ENCODE measurements at regions not wholly inside any gene's neighbourhood (a gene's known extent, or its start where the extent isn't known, plus 50 kb on each side); places are given as distances from the start of the nearest gene placed in this dataset.

GRCh38 chr6:81859884-81860283 is 107.4 kb upstream of the TENT5A start:
- no peak for ATAC-seq
- 88% methylated on average over 3 of the region's 3 CpGs for WGBS (ENCODE audit: insufficient coverage)
- Mint-ChIP-seq H3K27ac (no peak overlapping the region), H3K9me3 (no peaks in the 10 kb centered on the region), H3K27me3 (ENCODE audit: low read depth in 2 of 2) (no peaks in the 10 kb centered on the region), H3K4me3 (no peak overlapping the region), H3K4me1 (no peaks in the 10 kb centered on the region), H3K36me3 (no peaks in the 10 kb centered on the region)
- DNase-seq, result no peak
- intact Hi-C loops (cut with micrococcal nuclease), result no loop called here
- no peaks in the 10 kb centered on the region for H3K9me3 ChIP-seq (ENCODE audit: control insufficient read depth, insufficient read depth, low read length)
- no peak overlapping the region for H3K4me3 ChIP-seq (ENCODE audit: low read length)
- H3K27ac ChIP-seq (ENCODE audit: low read length), result no peak overlapping the region
- no peaks in the 10 kb centered on the region for H3K27me3 ChIP-seq (ENCODE audit: control insufficient read depth, insufficient read depth, low read length)
- no peak for TF ChIP-seq CTCF (IDR thresholded peaks at IDR 0.05)
- H3K4me1 ChIP-seq (ENCODE audit: control insufficient read depth, insufficient read depth, low read length), result no peaks in the 10 kb centered on the region
- no peaks in the 10 kb centered on the region for H3K36me3 ChIP-seq (ENCODE audit: control insufficient read depth, insufficient read depth, low read length)

GRCh38 chr6:81857812-81858211 is 105.3 kb upstream of the TENT5A start:
- H3K4me3 ChIP-seq (ENCODE audit: low read length), result no peak overlapping the region
- no peaks in the 10 kb centered on the region for H3K36me3 Mint-ChIP-seq
- DNase-seq, result no peak
- no peaks in the 10 kb centered on the region for H3K27me3 Mint-ChIP-seq (ENCODE audit: low read depth in 2 of 2)
- H3K27ac Mint-ChIP-seq, result no peak overlapping the region
- intact Hi-C loops (cut with micrococcal nuclease), result no loop called here
- no peak for TF ChIP-seq CTCF (IDR thresholded peaks at IDR 0.05)
- H3K9me3 ChIP-seq (ENCODE audit: control insufficient read depth, insufficient read depth, low read length), result no peaks in the 10 kb centered on the region
- no peak overlapping the region for H3K27ac ChIP-seq (ENCODE audit: low read length)
- no peak overlapping the region for H3K4me3 Mint-ChIP-seq
- ATAC-seq, result no peak
- H3K36me3 ChIP-seq (ENCODE audit: control insufficient read depth, insufficient read depth, low read length), result no peaks in the 10 kb centered on the region
- no peaks in the 10 kb centered on the region for H3K9me3 Mint-ChIP-seq
- H3K4me1 Mint-ChIP-seq, result no peaks in the 10 kb centered on the region
- no peaks in the 10 kb centered on the region for H3K27me3 ChIP-seq (ENCODE audit: control insufficient read depth, insufficient read depth, low read length)
- no peaks in the 10 kb centered on the region for H3K4me1 ChIP-seq (ENCODE audit: control insufficient read depth, insufficient read depth, low read length)

- Mint-ChIP-seq H3K9me3 (no peaks in the 10 kb centered on the region), H3K27ac (no peak overlapping the region), H3K36me3 (no peaks in the 10 kb centered on the region), H3K27me3 (ENCODE audit: low read depth in 2 of 2) (no peaks in the 10 kb centered on the region), H3K4me1 (no peaks in the 10 kb centered on the region), H3K4me3 (no peak overlapping the region)
- H3K27ac ChIP-seq (ENCODE audit: low read length), result no peak overlapping the region
- H3K4me3 ChIP-seq (ENCODE audit: low read length), result no peak overlapping the region
- TF ChIP-seq CTCF (IDR thresholded peaks at IDR 0.05), result no peak
- no peak for ATAC-seq
- no peaks in the 10 kb centered on the region for H3K27me3 ChIP-seq (ENCODE audit: control insufficient read depth, insufficient read depth, low read length)
- no peak for DNase-seq
- H3K36me3 ChIP-seq (ENCODE audit: control insufficient read depth, insufficient read depth, low read length), result no peaks in the 10 kb centered on the region
- intact Hi-C loops (cut with micrococcal nuclease), result no loop called here
- H3K9me3 ChIP-seq (ENCODE audit: control insufficient read depth, insufficient read depth, low read length), result no peaks in the 10 kb centered on the region
- H3K4me1 ChIP-seq (ENCODE audit: control insufficient read depth, insufficient read depth, low read length), result no peaks in the 10 kb centered on the region
- 84% methylated on average over 1 of the region's 1 CpG for WGBS (ENCODE audit: insufficient coverage)
These were observed 104.4 kb upstream of the TENT5A start for GRCh38 chr6:81856872-81857271.

GRCh38 chr6:81854474-81854873 is 102.0 kb upstream of the TENT5A start:
- Mint-ChIP-seq H3K4me1 (no peaks in the 10 kb centered on the region), H3K4me3 (no peak overlapping the region), H3K27ac (no peak overlapping the region), H3K9me3 (no peaks in the 10 kb centered on the region), H3K27me3 (ENCODE audit: low read depth in 2 of 2) (no peaks in the 10 kb centered on the region), H3K36me3 (no peaks in the 10 kb centered on the region)
- TF ChIP-seq CTCF (IDR thresholded peaks at IDR 0.05), result no peak
- Histone ChIP-seq H3K27ac (ENCODE audit: low read length) (no peak overlapping the region), H3K4me1 (ENCODE audit: control insufficient read depth, insufficient read depth, low read length) (no peaks in the 10 kb centered on the region), H3K4me3 (ENCODE audit: low read length) (no peak overlapping the region), H3K9me3 (ENCODE audit: control insufficient read depth, insufficient read depth, low read length) (no peaks in the 10 kb centered on the region), H3K27me3 (ENCODE audit: control insufficient read depth, insufficient read depth, low read length) (no peaks in the 10 kb centered on the region), H3K36me3 (ENCODE audit: control insufficient read depth, insufficient read depth, low read length) (no peaks in the 10 kb centered on the region)
- 100% methylated on average over 2 of the region's 2 CpGs for WGBS (ENCODE audit: insufficient coverage)
- intact Hi-C loops (cut with micrococcal nuclease), result no loop called here
- DNase-seq (no peak), ATAC-seq (no peak)
